ENCODE measurements at regions not wholly inside any gene's neighbourhood (a gene's known extent, or its start where the extent isn't known, plus 50 kb on each side); places are given as distances from the start of the nearest gene placed in this dataset.
"Not testable (repeated sequence)": the region's sequence is repeated elsewhere in the genome, so short reads cannot be mapped to it uniquely, and the experiment has no call there.

DNA sequence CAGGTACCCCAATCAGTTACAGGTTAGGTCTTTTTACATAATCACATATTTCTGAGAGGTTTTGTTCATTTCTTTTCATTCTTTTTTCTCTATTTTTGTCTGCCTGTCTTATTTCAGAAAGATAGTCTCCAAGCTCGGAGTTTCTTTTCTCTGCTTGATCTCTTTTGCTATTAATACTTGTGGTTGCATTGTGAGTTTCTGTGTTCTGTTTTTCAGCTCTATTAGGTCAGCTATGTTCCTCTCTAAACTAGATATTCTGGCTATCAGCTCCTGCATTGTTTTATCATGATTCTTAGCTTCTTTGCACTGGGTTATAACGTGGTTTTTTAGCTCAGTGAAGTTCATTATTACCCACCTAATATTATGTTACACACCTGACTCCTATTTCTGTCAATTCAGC, 914.1 kb downstream of the TRHDE start:
- DNase-seq (ENCODE audit: low read depth): no peak

DNA sequence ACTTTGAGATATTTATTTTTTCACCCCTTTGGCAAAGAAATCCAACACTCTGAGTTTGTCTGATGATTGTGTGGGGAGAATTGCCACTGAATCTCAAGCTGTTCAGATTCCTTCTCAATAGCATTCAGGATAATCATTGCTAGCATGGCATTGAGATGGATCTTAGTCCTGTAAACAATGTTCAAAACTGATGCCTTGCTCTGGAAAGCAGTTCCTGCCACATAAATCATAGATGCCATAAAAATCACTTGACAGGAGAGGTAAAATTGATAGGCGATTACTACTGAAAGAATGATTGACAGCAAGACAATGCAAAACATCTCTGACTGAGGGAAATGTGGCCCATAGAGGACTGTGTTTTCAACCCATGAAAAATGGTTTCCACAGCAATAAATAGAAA, 915.6 kb downstream of the TRHDE start:
- DNase-seq (ENCODE audit: low read depth): no peak

DNA sequence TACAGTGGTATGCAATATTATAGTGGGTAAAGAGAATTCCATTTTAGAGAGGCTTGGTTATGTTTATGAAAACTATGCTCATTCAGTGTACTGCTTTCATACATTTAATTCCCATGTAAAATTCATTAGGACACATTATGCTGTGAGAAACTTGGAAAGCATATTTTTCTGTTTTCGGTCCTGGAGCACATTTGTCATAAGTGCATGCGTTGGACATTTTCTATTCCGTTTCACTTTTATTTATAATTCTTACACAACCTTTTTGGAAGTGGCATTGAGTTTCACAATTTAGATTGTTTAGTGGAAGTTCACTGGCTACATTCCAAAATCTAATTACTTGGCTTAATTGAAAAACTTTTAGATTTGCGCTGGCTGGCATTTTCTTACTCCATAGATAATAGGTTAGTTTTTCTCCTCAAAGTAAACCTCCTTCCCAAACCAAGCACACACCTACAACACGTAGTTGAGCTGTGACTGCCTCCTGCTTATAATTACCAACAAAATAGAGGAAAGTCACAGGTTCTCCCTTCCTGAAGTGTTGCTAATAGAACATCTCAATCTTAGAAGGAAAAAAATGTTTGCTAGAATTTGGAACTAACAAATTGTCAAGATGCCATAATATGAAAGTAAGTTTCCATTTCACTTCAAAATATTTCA, 938.5 kb downstream of the TRHDE start:
- no peak for DNase-seq (ENCODE audit: low read depth)

DNA sequence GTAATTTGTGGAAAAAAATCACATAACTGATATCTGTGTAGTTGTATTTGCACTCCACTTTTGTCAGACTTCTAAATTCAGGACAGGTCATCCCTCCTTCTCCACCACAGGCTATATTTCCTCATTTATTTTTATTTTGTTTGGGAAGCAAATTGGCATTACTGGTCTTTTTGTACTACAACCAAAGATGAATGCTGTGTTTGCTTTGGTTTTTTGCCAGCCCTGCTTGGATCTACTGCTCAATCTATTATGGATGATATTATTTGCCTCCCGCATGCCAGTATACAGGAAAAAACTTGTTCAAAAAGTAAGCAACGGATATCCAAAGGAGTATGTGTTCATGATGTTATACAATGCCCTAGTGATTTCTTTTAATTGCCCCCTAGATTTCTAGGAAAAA, 948.8 kb downstream of the TRHDE start:
- no peak for DNase-seq (ENCODE audit: low read depth)

DNA sequence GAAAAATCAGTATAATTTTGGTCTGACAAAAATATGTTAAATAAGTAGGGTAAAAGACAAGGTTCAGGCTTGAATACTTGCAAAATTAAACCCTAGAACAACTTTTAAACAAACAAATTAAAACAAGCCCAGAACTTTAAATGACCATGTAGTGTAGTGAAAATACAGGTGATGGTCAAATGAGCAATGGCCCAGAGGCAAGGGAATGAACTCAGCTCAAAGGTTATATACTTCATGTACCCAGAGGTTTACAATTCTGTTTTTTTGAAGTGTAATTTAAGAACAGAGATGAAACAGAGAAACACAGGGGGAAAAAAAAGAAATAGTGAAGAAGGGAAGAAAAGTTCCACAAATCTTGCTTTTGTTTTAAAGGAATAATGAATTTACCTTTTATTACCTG, 949.2 kb downstream of the TRHDE start:
- no peak for DNase-seq (ENCODE audit: low read depth)

DNA sequence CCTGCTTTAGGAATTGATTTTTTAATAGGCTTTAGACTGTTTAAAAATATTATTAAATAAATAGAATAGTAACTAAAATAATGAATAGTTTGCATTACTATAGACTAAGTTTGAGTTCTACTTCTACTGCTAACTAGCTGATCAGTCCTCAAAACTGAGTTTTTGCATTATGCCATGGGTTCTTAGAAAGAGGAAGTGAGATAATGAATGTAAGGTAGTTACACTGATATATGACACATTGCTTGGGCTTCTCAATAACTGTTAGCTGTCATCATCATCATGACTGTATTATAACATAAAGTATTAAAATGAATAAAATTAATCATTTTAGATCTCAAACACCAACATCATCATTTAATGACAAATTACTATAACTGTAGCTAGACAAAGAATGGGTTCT, 949.7 kb downstream of the TRHDE start:
- DNase-seq (ENCODE audit: low read depth): no peak

DNA sequence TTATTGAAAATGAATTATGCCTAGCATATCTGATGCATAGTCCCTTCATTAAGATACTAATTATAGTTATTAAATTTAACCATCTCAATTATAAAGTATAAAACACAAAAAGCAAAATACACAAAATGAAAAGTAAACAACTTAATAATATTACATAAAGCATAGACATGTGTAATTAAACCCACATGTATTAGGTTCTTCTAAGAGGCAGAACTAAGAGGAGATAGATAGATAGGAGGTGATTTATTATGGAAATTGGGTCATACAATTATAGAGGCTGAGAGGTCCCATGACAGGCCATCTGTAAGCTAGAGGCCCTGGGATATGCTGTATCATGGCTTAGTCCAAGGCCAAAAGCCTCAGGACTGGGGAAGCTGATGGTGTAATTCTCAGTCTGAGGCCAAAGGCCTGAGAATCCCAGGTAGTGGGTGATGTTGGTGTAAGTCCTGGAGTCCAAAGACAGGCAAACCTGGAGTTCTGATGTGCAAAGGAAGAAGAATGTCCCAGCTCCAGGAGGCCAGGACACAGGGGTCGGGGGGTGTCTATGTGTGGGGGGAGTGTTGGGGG, 953.3 kb downstream of the TRHDE start:
- no peak for DNase-seq (ENCODE audit: low read depth)

DNA sequence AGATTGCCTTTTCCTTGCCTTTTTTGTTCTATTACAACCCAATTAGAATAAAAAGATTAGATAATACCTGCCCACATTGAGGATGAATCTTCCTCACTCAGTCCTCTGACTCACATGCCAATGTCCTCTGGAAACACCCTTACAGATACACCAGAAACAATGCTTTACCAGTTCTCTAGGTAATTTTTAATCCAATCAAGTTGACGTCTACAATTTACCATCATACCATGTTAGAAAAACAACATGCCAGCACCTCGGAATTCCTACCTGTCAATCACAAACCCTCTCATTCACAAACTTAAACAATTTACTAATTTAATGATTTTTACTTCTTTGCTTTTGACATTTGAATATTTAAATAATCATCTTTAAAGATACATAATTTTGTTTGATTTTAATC, 953.8 kb downstream of the TRHDE start:
- no peak for DNase-seq (ENCODE audit: low read depth)

DNA sequence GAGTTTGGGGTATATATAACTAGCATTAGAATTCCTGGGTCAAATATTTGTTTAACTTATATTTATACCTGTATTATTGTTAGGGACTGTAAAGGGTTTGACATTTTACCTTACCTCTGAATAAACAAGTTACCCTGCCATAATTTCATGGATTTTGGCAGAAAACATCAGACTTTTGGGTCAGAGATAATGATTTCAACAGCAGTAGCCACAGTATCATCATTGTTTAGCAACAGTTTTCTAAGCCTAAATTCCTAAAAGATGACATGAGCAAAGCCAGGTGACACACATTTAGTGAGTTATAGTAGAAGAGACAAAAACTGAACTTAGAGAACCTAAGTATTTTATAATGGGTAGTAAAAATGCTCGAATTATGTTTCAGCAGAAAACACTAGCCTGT, 954.4 kb downstream of the TRHDE start:
- DNase-seq (ENCODE audit: low read depth): no peak

DNA sequence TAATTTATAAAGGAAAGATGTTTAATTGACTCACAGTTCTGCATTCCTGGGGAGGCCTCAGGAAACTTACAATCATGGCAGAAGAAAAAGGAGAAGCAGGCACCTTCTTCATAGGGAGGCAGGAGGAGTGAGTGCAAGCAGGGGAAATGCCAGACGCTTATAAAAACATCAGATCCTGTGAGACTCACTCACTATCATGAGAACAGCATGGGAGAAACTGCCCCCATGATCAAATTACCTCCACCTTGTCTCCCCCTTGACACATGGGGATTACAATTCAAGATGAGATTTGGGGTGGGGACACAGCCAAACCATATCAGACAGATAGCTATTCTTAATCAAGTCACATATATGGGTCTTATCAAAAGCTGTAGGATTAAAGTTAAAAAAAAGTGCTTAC, 956.7 kb downstream of the TRHDE start:
- DNase-seq (ENCODE audit: low read depth): not testable (repeated sequence)

DNA sequence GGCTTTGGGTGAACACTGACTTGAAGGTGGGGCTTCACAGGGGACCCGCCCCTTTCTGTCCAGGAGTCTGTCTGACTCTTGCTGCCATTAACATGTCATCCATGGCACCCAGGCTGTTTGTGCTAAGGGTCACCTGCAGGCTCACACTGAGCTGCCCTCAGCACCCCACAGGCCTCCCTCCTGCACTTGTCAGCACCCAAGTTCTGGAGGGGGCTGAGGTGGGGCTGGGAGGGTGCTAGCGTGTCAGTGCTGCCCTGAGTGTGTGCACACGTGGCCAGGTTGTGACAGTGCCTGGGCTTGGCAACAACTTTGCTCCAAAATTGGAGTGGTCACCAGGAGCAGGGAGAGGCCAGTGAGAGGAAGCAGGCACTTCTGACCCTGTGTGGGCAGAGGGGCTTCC, 963.2 kb downstream of the TRHDE start:
- no peak for DNase-seq (ENCODE audit: low read depth)

DNA sequence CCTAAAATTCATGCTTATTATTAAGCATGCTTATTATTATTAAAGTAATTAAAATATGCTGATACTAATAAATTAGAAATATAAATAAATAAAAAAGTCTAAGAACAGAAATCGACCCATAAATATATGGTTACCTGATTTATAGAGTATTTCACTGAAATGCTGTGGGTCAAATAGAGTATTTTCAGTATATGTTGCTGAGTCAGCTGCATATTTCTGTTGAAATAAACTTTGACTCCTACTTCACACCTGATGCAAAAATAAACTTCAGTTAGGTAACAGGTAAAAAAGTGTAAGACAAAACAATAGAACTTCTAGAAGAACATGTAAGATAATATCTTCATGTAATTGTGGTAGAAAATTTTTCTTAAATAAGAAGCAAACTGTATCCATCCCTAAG, 967.9 kb downstream of the TRHDE start:
- no peak for DNase-seq (ENCODE audit: low read depth)

DNA sequence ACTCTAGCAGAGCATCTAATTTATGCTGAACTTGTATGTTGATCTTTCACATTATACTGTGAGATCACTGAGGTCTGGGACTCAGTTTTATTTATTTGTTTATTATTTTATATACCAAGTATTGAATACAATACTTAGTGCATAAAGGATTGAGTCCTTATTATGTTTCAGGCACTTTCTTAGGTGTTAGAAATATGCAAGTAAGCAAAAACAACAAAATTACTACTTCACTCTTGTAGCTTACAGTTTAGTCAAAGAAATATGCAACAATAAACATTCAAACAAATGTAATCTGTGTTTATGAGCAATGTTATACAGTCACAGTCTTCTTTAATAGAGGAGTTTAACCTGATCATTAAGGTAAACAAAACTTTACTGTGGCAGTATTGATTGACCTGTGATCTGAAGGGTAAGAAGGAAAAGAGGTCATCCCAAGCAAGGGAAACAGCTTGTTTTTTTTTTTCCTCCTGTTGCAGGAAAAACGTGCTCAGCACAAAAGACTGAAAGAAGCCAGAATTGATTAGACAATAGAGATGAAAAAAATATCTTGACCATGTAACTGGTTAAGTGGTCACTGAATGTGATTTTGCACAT, 990.7 kb downstream of the TRHDE start:
- DNase-seq (ENCODE audit: low read depth): no peak

DNA sequence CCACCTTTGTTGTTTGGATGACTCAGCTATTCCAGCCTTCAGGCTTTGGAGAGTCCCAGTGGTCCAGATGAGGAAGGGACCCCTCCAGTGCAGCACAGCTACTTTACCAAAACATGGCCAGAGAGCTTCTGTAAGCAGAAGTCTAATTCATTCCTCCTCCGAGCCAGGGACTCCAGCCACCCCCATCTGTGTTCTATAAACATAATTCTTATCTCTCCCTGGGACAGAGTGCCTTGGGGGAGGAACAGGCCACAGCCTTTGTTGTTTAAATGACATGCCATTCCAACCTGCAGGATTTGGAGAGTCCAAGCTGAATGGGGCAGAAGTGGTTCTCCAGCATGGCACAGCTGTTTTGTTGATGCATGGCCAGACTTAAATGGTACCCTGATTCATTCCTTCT, 994.0 kb downstream of the TRHDE start:
- no peak for DNase-seq (ENCODE audit: low read depth)

DNA sequence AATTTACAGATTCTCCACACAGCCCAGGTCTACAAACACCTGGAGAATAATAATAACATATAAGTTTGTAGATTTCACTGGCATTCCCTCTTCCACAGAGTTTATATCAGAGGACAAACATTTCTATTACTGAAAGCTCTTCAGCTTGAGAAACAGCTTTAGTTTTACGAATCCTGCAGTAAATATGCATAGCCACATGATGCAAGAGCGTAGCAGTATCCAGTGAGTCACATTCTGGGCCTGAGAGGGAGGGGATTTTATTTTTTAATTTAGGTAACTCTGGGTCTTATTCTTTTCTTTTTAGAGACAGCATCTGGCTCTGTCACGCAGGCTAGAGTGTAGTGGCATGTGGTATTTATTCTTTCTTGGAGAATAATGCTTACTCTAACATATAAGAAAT, 1002.8 kb downstream of the TRHDE start:
- DNase-seq (ENCODE audit: low read depth): no peak

DNA sequence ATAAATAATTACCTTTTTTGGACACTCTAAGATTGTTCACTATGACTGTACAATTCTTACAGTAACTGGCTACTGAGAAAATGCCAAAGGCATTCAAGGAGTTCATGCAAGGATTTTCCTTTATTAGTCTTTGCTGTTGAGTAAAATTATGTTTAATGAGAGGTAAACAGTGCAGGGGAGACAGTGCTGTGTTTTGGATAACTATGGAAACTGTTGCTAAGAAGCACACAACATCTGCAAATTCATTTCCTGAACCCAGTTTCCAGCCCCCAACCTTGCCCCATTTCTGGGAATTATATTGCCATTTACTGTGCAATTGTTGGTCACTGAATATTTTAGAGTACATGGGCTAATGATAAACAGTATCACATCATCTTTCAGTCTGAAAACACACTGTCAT, 1005.8 kb downstream of the TRHDE start:
- no peak for DNase-seq (ENCODE audit: low read depth)

DNA sequence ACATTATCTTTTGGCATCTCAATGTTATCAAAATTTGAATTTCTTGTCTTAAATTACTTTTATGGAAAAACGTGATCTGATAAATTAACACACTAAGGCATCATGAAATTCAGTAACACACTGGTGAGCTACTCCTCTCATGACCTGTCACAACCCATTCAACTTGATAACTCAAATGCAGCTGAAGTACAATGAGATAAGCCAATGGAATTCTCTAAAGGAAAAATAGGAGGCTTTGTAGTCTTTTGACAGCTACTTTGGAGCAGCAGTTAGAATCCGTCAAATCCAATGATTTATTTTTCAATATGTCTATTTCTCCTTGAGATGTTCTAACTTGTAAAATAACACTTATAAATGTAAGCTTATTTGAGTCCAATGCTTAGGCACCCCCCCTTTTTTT, 1029.4 kb downstream of the TRHDE start:
- no peak for DNase-seq (ENCODE audit: low read depth)

DNA sequence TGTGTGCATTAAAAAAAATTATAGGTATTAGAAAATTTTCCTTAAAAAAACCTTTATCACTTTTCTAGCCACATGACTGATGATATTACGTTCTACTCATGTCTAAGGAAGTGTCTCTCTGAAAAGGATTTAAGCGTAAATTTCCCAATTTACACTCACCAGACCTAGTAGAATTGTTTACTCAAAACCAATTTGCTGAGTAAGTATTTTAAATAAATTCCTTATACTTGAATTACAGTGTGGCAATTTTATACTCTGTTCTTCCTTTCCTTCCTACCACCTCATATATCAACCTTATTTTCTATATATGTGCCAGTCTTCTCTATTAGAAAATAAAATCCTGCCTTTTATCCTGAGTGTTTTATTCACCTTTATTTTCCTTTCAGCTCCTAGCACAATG, 1035.1 kb downstream of the TRHDE start:
- no peak for DNase-seq (ENCODE audit: low read depth)

DNA sequence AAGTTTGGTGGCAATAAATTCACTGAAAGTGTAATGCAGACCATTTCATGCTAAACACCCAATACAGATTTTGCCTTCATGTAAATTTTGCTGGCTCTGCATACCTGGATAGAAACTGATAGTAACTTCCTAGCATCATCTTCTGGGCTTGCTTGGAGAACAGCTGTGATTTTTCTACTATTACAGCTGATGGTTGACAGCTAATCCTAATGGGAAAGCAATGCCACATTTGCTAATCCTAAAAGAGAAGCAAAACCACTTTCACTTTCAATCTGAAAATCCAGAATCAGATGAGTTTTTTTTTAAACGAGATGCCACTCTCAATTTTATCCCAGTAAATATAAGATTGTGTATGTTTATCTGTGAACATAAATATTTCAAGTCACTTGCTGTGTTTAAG, 1035.9 kb downstream of the TRHDE start:
- no peak for DNase-seq (ENCODE audit: low read depth)

DNA sequence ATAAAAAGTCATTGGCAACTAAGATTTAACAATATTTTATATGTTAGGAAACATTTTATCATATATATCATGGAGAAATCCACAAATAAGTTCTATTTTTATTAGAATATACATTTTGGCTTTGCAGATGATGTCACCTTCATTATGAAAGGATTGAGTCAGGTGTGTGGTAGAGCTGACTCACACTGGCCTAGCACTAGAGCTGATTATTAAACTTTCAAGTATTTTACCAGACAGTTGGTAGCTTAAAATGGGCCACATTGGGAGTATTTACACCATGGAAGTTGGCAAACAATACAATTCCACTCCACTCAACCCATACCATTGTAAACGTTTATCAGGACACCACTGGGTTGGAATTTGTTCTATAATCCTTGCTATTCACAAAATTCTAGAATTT, 1036.6 kb downstream of the TRHDE start:
- DNase-seq (ENCODE audit: low read depth): no peak

DNA sequence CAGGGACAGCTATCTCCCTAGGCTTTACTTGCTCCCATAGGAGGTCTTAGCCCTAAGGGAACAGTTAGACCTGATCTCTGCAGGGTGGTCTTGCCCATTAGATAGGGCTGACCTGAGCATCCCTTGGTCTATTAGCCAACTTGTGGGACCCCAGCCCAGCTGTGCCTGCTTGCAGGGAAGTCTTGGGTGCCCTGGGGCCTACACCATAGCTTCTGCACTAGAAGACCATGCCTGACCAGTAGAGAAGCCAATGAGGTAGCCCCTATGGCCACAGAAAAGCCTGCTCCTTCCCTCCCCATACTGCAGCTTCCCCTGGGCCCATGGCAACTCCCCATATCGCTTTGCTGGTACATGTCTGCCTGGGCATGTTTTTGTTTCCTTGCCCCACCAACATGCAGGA, 1049.1 kb downstream of the TRHDE start:
- DNase-seq (ENCODE audit: low read depth): no peak

DNA sequence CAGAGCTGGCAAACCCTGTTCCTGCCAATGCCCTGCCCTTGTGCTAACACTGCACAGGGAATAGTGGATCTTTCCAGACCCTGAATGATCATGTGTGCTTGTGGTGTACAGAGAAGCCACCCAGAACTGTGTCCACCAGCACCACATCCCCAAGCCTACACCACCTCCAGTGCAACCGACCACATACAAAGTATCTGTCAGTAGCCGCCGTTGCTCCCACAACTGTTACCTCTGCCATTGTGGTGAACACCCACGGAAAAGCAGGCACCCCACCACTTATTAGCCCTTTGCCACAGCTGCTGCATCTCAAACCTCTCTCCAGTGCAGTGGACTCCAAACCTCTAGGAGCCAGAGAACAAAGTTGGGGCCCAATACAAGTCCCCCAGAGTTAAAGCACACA, 1049.6 kb downstream of the TRHDE start:
- DNase-seq (ENCODE audit: low read depth): no peak

DNA sequence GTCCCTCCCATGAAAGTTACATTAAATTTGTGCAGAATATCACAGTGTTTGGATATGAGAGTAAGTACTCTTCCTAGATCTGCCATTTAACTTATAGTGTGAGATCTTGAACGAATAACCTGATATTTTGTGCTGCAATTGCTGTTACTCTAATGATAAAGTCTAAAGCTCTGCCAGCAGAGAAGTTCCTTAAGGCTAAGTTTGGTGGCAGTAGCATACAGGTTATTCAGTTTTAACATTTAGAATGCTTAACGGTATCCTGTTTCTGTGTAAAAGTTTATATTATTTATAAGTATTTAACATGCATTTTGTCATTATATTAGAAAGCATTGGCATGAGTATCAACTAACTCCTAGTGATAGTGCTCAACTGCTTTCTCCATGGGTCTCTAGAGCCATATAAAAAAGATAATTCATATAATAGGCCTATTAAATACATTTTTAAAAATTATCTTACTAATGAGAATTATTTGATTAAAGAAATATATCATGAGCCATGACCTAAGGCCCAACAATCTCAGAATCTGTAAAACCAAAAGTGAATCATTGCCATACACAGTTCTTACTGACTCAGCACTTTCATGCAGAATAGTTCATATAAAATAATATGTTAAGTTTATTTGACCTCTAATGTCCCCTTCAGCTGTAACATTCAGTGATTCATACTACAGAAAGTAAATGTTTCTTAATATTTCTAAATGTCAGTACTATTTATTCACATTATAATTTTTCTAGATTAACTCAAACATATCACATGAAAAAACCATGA, 1058.6 kb downstream of the TRHDE start:
- DNase-seq (ENCODE audit: low read depth): no peak
